ENCODE measurements at regions not wholly inside any gene's neighbourhood (a gene's known extent, or its start where the extent isn't known, plus 50 kb on each side); places are given as distances from the start of the nearest gene placed in this dataset.

- no peak overlapping the region for H3K27ac Mint-ChIP-seq
- H3K9me3 Mint-ChIP-seq: peaks cover 5 to 8% of the 10 kb centered on the region in 2 donors
- H3K36me3 Mint-ChIP-seq: no peaks in the 10 kb centered on the region
Observed at GRCh38 chr3:182575941-182576340, 217.4 kb upstream of the ATP11B start.

GRCh38 chr3:182583545-182583944 is 209.8 kb upstream of the ATP11B start:
- 96% methylated on average over 1 of the region's 4 CpGs for WGBS (ENCODE audit: insufficient coverage)
- H3K36me3 Mint-ChIP-seq: no peaks in the 10 kb centered on the region
- no peak overlapping the region for H3K4me3 Mint-ChIP-seq
- no peaks in the 10 kb centered on the region for H3K27me3 Mint-ChIP-seq (ENCODE audit: low read depth in 2 of 2)
- peaks cover 0 to 2% of the 10 kb centered on the region in 2 donors for H3K9me3 Mint-ChIP-seq
- no peak overlapping the region for H3K4me3 ChIP-seq (ENCODE audit: low read length)
- intact Hi-C loops (cut with micrococcal nuclease): no loop called here
- ATAC-seq (no peak), DNase-seq (no peak)
- H3K27ac Mint-ChIP-seq: no peak overlapping the region
- H3K9me3 ChIP-seq (ENCODE audit: control insufficient read depth, insufficient read depth, low read length): no peaks in the 10 kb centered on the region
- no peaks in the 10 kb centered on the region for H3K27me3 ChIP-seq (ENCODE audit: control insufficient read depth, insufficient read depth, low read length)
- TF ChIP-seq CTCF (IDR thresholded peaks at IDR 0.05): no peak
- H3K4me1 Mint-ChIP-seq: no peaks in the 10 kb centered on the region
- H3K27ac ChIP-seq (ENCODE audit: low read length): no peak overlapping the region
- H3K36me3 ChIP-seq (ENCODE audit: control insufficient read depth, insufficient read depth, low read length): no peaks in the 10 kb centered on the region
- H3K4me1 ChIP-seq (ENCODE audit: control insufficient read depth, insufficient read depth, low read length): no peaks in the 10 kb centered on the region

More at GRCh38 chr3:182575941-182576340, 217.4 kb upstream of the ATP11B start:
- Histone ChIP-seq H3K27me3 (ENCODE audit: control insufficient read depth, insufficient read depth, low read length) (no peaks in the 10 kb centered on the region), H3K4me3 (ENCODE audit: low read length) (no peak overlapping the region), H3K27ac (ENCODE audit: low read length) (no peak overlapping the region), H3K4me1 (ENCODE audit: control insufficient read depth, insufficient read depth, low read length) (no peaks in the 10 kb centered on the region), H3K9me3 (ENCODE audit: control insufficient read depth, insufficient read depth, low read length) (peaks cover 3% of the 10 kb centered on the region), H3K36me3 (ENCODE audit: control insufficient read depth, insufficient read depth, low read length) (no peaks in the 10 kb centered on the region)
- no peak for DNase-seq
- Mint-ChIP-seq H3K4me3 (no peak overlapping the region), H3K27me3 (ENCODE audit: low read depth in 2 of 2) (no peaks in the 10 kb centered on the region), H3K4me1 (no peaks in the 10 kb centered on the region)
- ATAC-seq: no peak
- WGBS (ENCODE audit: insufficient coverage): 80% methylated on average over 2 of the region's 2 CpGs
- intact Hi-C loops (cut with micrococcal nuclease): no loop called here
- TF ChIP-seq CTCF (IDR thresholded peaks at IDR 0.05): no peak

GRCh38 chr3:182585532-182586150 is 207.7 kb upstream of the ATP11B start:
- H3K9me3 ChIP-seq (ENCODE audit: control insufficient read depth, insufficient read depth, low read length): no peaks in the 10 kb centered on the region
- ATAC-seq (no peak), DNase-seq (no peak)
- no peak overlapping the region for H3K4me3 Mint-ChIP-seq
- H3K4me1 ChIP-seq (ENCODE audit: control insufficient read depth, insufficient read depth, low read length): no peaks in the 10 kb centered on the region
- intact Hi-C loops (cut with micrococcal nuclease): no loop called here
- H3K9me3 Mint-ChIP-seq: peaks cover 0 to 2% of the 10 kb centered on the region in 2 donors
- H3K27ac Mint-ChIP-seq: no peak overlapping the region
- no peak overlapping the region for H3K4me3 ChIP-seq (ENCODE audit: low read length)
- no peak overlapping the region for H3K27ac ChIP-seq (ENCODE audit: low read length)
- H3K36me3 Mint-ChIP-seq: no peaks in the 10 kb centered on the region
- no peaks in the 10 kb centered on the region for H3K36me3 ChIP-seq (ENCODE audit: control insufficient read depth, insufficient read depth, low read length)
- WGBS (ENCODE audit: insufficient coverage): 93% methylated on average over 1 of the region's 2 CpGs
- no peak for TF ChIP-seq CTCF (IDR thresholded peaks at IDR 0.05)
- no peaks in the 10 kb centered on the region for H3K27me3 Mint-ChIP-seq (ENCODE audit: low read depth in 2 of 2)
- H3K27me3 ChIP-seq (ENCODE audit: control insufficient read depth, insufficient read depth, low read length): no peaks in the 10 kb centered on the region
- H3K4me1 Mint-ChIP-seq: no peaks in the 10 kb centered on the region

GRCh38 chr3:182592747-182593146 is 200.6 kb upstream of the ATP11B start:
- 89% methylated on average over 3 of the region's 3 CpGs for WGBS (ENCODE audit: insufficient coverage)
- H3K9me3 Mint-ChIP-seq: no peaks in the 10 kb centered on the region

More at GRCh38 chr3:182592747-182593146, 200.6 kb upstream of the ATP11B start:
- no peak for DNase-seq
- H3K4me1 Mint-ChIP-seq: no peaks in the 10 kb centered on the region
- Histone ChIP-seq H3K27me3 (ENCODE audit: control insufficient read depth, insufficient read depth, low read length) (no peaks in the 10 kb centered on the region), H3K9me3 (ENCODE audit: control insufficient read depth, insufficient read depth, low read length) (no peaks in the 10 kb centered on the region), H3K36me3 (ENCODE audit: control insufficient read depth, insufficient read depth, low read length) (no peaks in the 10 kb centered on the region), H3K27ac (ENCODE audit: low read length) (no peak overlapping the region), H3K4me1 (ENCODE audit: control insufficient read depth, insufficient read depth, low read length) (no peaks in the 10 kb centered on the region), H3K4me3 (ENCODE audit: low read length) (no peak overlapping the region)
- no peak overlapping the region for H3K4me3 Mint-ChIP-seq
- no peak for TF ChIP-seq CTCF (IDR thresholded peaks at IDR 0.05)
- H3K27me3 Mint-ChIP-seq (ENCODE audit: low read depth in 2 of 2): no peaks in the 10 kb centered on the region
- intact Hi-C loops (cut with micrococcal nuclease): no loop called here
- ATAC-seq: no peak
- no peak overlapping the region for H3K27ac Mint-ChIP-seq
- H3K36me3 Mint-ChIP-seq: no peaks in the 10 kb centered on the region
